Sigmoid colon (tissue), 6 donors: ENCODE measurements at regions not wholly inside any gene's neighbourhood (a gene's known extent, or its start where the extent isn't known, plus 50 kb on each side); places are given as distances from the start of the nearest gene placed in this dataset.

Source experiments
- DNase-seq: peaks from one replicate; pipeline ENCODE4 v3.0.0-alpha.2; 2019
- H3K27ac ChIP-seq, 4 donors: fragments of 200-600 bp; sonication (generic); one replicate each; pipeline ENCODE4 v1.5.1; 2016 to 2019; ENCODE audit warnings: mild to moderate bottlenecking in 1 of 4
- H3K27me3 ChIP-seq, 3 donors: fragments of 200-600 bp; sonication (generic); one replicate each; pipeline ENCODE4 v1.5.1; 2019; ENCODE audit warnings: mild to moderate bottlenecking in 1 of 3
- H3K36me3 ChIP-seq, 4 donors: fragments of 200-600 bp; sonication (generic); one replicate each; pipeline ENCODE4 v1.5.1; 2016 to 2019
- H3K4me1 ChIP-seq, 4 donors: fragments of 200-600 bp; sonication (generic); one replicate each; pipeline ENCODE4 v1.5.1; 2017 to 2019
- H3K4me3 ChIP-seq, 4 donors: fragments of 200-600 bp; sonication (generic); one replicate each; pipeline ENCODE4 v1.5.1; 2017 to 2019; ENCODE audit warnings: mild to moderate bottlenecking in 2 of 4, moderate library complexity in 1 of 4
- H3K9me3 ChIP-seq, 4 donors: fragments of 200-600 bp in 3 of 4; sonication (generic) in 3 of 4; one replicate each; pipeline versions ENCODE4 v1.5.1 to v1.6.1; 2013 to 2019
- CTCF ChIP-seq, 4 experiments: fragments of 450-650 bp in 3 of 4; fragments of 200-600 bp in 1 of 4; IDR thresholded peaks; one replicate each; pipeline ENCODE4 v1.5.1; 2016 to 2019; ENCODE audit warnings: antibody characterized with exemption in 4 of 4, mild to moderate bottlenecking in 3 of 4, moderate library complexity in 2 of 4
- EP300 ChIP-seq, 4 donors: sonication (generic); formaldehyde crosslinking; IDR thresholded peaks; one replicate each; pipeline ENCODE4 v1.6.1; 2017; ENCODE audit warnings: antibody characterized with exemption in 4 of 4
- POLR2A ChIP-seq, 2 donors: fragments of 450-650 bp; IDR thresholded peaks; one replicate each; pipeline ENCODE4 v1.6.1; 2016; ENCODE audit warnings: antibody characterized with exemption in 2 of 2, mild to moderate bottlenecking in 2 of 2, moderate library complexity in 2 of 2
- POLR2AphosphoS5 ChIP-seq, 4 donors: sonication (generic); formaldehyde crosslinking; IDR thresholded peaks; one replicate each; pipeline ENCODE4 v1.6.1; 2017; ENCODE audit warnings: antibody characterized with exemption in 4 of 4
- WGBS, 2 donors: extraction: QIAGEN DNeasy Blood & Tissue Kit; methylation state at CpG; one replicate each; pipeline ENCODE4 v1.1.7; 2013; 5-methylcytosine and 5-hydroxymethylcytosine counted together
- intact Hi-C: fragments of 100-400 bp; cut with DNase I; formaldehyde crosslinking; loops from one replicate; pipeline ENCODE4 v1.15.1; 2023
- donor health status: healthy with polysubstance abuse.
- donor health status: healthy.

GRCh38 chr5:30749971-30750370 lies 443.5 kb upstream of the CDH6 start:
- TF ChIP-seq POLR2AphosphoS5 (IDR thresholded peaks at IDR 0.05) (no peak), POLR2A (IDR thresholded peaks at IDR 0.05) (no peak), EP300 (IDR thresholded peaks at IDR 0.05) (no peak), CTCF (IDR thresholded peaks at IDR 0.05) (no peak)
- no peaks in the 10 kb centered on the region for H3K27me3 ChIP-seq
- intact Hi-C loops = no loop called here
- H3K9me3 ChIP-seq = no peaks in the 10 kb centered on the region
- no peaks in the 10 kb centered on the region for H3K36me3 ChIP-seq
- no peaks in the 10 kb centered on the region for H3K4me1 ChIP-seq
- no peak for DNase-seq
- WGBS, 2 donors = 81 to 83% methylated on average over 2 of the region's 2 CpGs
- no peak overlapping the region for H3K4me3 ChIP-seq
- H3K27ac ChIP-seq = no peak overlapping the region

- TF ChIP-seq EP300 (IDR thresholded peaks at IDR 0.05) = no peak
- TF ChIP-seq POLR2A (IDR thresholded peaks at IDR 0.05) = no peak
- no peak for TF ChIP-seq POLR2AphosphoS5 (IDR thresholded peaks at IDR 0.05)
- TF ChIP-seq CTCF (IDR thresholded peaks at IDR 0.05) = no peak
- H3K36me3 ChIP-seq = no peaks in the 10 kb centered on the region
- DNase-seq = no peak
- no peak overlapping the region for H3K27ac ChIP-seq
- 11 to 71% methylated on average over 4 of the region's 4 CpGs for WGBS, 2 donors
- no peaks in the 10 kb centered on the region for H3K27me3 ChIP-seq
- no peak overlapping the region for H3K4me3 ChIP-seq
- H3K9me3 ChIP-seq = no peaks in the 10 kb centered on the region
- no peaks in the 10 kb centered on the region for H3K4me1 ChIP-seq
- intact Hi-C loops = no loop called here
Measured at GRCh38 chr5:30747412-30747811, 446.1 kb upstream of the CDH6 start.

GRCh38 chr5:30736669-30737068 lies 456.8 kb upstream of the CDH6 start:
- Histone ChIP-seq H3K27me3 (no peaks in the 10 kb centered on the region), H3K9me3 (no peaks in the 10 kb centered on the region), H3K4me3 (no peak overlapping the region), H3K36me3 (no peaks in the 10 kb centered on the region), H3K4me1 (no peaks in the 10 kb centered on the region), H3K27ac (no peak overlapping the region)
- TF ChIP-seq POLR2AphosphoS5 (IDR thresholded peaks at IDR 0.05) = no peak
- no peak for TF ChIP-seq EP300 (IDR thresholded peaks at IDR 0.05)
- TF ChIP-seq CTCF (IDR thresholded peaks at IDR 0.05) = no peak
- no peak for TF ChIP-seq POLR2A (IDR thresholded peaks at IDR 0.05)
- intact Hi-C loops = no loop called here
- no peak for DNase-seq

GRCh38 chr5:30734118-30734517 lies 459.4 kb upstream of the CDH6 start:
- TF ChIP-seq EP300 (IDR thresholded peaks at IDR 0.05) (no peak), CTCF (IDR thresholded peaks at IDR 0.05) (no peak), POLR2AphosphoS5 (IDR thresholded peaks at IDR 0.05) (no peak)
- no peaks in the 10 kb centered on the region for H3K27me3 ChIP-seq
- no peaks in the 10 kb centered on the region for H3K4me1 ChIP-seq
- no peak for DNase-seq
- 90 to 91% methylated on average over 4 of the region's 4 CpGs for WGBS, 2 donors
- H3K27ac ChIP-seq = no peak overlapping the region
- H3K9me3 ChIP-seq = no peaks in the 10 kb centered on the region
- no peaks in the 10 kb centered on the region for H3K36me3 ChIP-seq
- intact Hi-C loops = no loop called here
- no peak overlapping the region for H3K4me3 ChIP-seq

GRCh38 chr5:30725073-30725472 lies 468.4 kb upstream of the CDH6 start:
- Histone ChIP-seq H3K27ac (no peak overlapping the region), H3K36me3 (no peaks in the 10 kb centered on the region), H3K4me1 (no peaks in the 10 kb centered on the region), H3K27me3 (no peaks in the 10 kb centered on the region), H3K4me3 (no peak overlapping the region), H3K9me3 (peaks cover 0 to 1% (median 0%) of the 10 kb centered on the region in 4 donors)
- no peak for TF ChIP-seq CTCF (IDR thresholded peaks at IDR 0.05)
- TF ChIP-seq POLR2AphosphoS5 (IDR thresholded peaks at IDR 0.05) = no peak
- TF ChIP-seq POLR2A (IDR thresholded peaks at IDR 0.05) = no peak
- TF ChIP-seq EP300 (IDR thresholded peaks at IDR 0.05) = no peak
- intact Hi-C loops = no loop called here
- WGBS, 2 donors = 58 to 65% methylated on average over 1 of the region's 1 CpG
- no peak for DNase-seq
